Mucosa of descending colon (tissue), 3 donors: ENCODE measurements at regions not wholly inside any gene's neighbourhood (a gene's known extent, or its start where the extent isn't known, plus 50 kb on each side); places are given as distances from the start of the nearest gene placed in this dataset.

Experiments used
- ATAC-seq: fragments of 200-7000 bp; cut with Tn5 transposase; one replicate; pipeline ENCODE4 v1.9.1; 2020; ENCODE audit warnings: mild to moderate bottlenecking, moderate library complexity
- DNase-seq, 3 donors: peaks; one replicate each; pipeline ENCODE4 v3.0.0-alpha.2; 2020
- H3K36me3 ChIP-seq: fragments of 200-600 bp; one replicate; pipeline ENCODE4 v1.8.0; 2021; ENCODE audit warnings: low read depth, mild to moderate bottlenecking
- H3K4me1 ChIP-seq: fragments of 200-600 bp; one replicate; pipeline ENCODE4 v1.8.0; 2021; ENCODE audit warnings: low read depth, mild to moderate bottlenecking
- H3K4me3 ChIP-seq: fragments of 200-600 bp; one replicate; pipeline ENCODE4 v1.8.0; 2021; ENCODE audit warnings: mild to moderate bottlenecking
- H3K9me3 ChIP-seq: fragments of 200-600 bp; one replicate; pipeline ENCODE4 v1.8.0; 2021; ENCODE audit warnings: mild to moderate bottlenecking
- intact Hi-C, 2 donors: fragments of 100-400 bp; cut with DNase I in 1 of 2; cut with micrococcal nuclease in 1 of 2; formaldehyde crosslinking; loops; one replicate each; pipeline versions ENCODE4 v1.11.0 to v1.11.1; 2022; cut with DNase I, micrococcal nuclease
- TF ChIP-seq, protein P1 (sequence below): fragments of 200-600 bp; IDR thresholded peaks from one replicate; pipeline ENCODE4 v1.8.0; 2022; ENCODE audit warnings: antibody characterized with exemption, mild to moderate bottlenecking
- donor health status: DM: no; HTN: no; CAD: no; lungs with moderate emphysema.
- donor health status: DM: no; HTN: no; CAD: no.
- donor health status: DM: no; HTN: yes; CAD: no.

DNA sequence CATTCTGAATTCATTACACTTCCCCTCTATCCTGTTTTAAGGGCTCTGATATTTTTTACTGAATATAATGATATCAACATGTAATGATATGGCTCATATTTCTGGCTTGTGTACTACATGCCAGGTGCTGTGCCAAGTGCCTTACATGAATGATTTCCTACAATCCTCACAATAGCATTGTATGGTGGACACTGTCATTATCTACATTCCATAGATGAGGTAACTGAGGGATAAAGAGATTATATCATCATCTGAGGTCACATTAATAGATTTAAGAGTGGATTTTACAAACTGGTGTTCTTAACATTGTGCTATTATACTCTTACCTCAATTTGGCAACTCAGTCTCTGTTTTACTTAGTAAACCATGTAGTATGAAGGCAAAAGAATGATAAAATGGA lies 502.0 kb downstream of the LIG4 start:
- Histone ChIP-seq H3K36me3 (no peaks in the 10 kb centered on the region), H3K4me3 (no peak overlapping the region), H3K9me3 (no peaks in the 10 kb centered on the region), H3K4me1 (no peaks in the 10 kb centered on the region)
- DNase-seq (no peak), ATAC-seq (no peak)
- intact Hi-C loops: no loop called here
- TF ChIP-seq, protein P1, sequence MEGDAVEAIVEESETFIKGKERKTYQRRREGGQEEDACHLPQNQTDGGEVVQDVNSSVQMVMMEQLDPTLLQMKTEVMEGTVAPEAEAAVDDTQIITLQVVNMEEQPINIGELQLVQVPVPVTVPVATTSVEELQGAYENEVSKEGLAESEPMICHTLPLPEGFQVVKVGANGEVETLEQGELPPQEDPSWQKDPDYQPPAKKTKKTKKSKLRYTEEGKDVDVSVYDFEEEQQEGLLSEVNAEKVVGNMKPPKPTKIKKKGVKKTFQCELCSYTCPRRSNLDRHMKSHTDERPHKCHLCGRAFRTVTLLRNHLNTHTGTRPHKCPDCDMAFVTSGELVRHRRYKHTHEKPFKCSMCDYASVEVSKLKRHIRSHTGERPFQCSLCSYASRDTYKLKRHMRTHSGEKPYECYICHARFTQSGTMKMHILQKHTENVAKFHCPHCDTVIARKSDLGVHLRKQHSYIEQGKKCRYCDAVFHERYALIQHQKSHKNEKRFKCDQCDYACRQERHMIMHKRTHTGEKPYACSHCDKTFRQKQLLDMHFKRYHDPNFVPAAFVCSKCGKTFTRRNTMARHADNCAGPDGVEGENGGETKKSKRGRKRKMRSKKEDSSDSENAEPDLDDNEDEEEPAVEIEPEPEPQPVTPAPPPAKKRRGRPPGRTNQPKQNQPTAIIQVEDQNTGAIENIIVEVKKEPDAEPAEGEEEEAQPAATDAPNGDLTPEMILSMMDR: no peak

- TF ChIP-seq, protein P1: no peak
- H3K4me1 ChIP-seq: no peaks in the 10 kb centered on the region
- no peak overlapping the region for H3K4me3 ChIP-seq
- intact Hi-C loops: no loop called here
- no peaks in the 10 kb centered on the region for H3K36me3 ChIP-seq
- ATAC-seq (no peak), DNase-seq (no peak)
- H3K9me3 ChIP-seq: no peaks in the 10 kb centered on the region
Measured at GRCh38 chr13:107712145-107712860, 503.0 kb downstream of the LIG4 start.

GRCh38 chr13:107690181-107690580 lies 525.2 kb downstream of the LIG4 start:
- Histone ChIP-seq H3K9me3 (no peaks in the 10 kb centered on the region), H3K4me3 (no peak overlapping the region), H3K36me3 (no peaks in the 10 kb centered on the region), H3K4me1 (no peaks in the 10 kb centered on the region)
- intact Hi-C loops: no loop called here
- no peak for DNase-seq
- TF ChIP-seq, protein P1: no peak
- no peak for ATAC-seq

- Histone ChIP-seq H3K36me3 (no peaks in the 10 kb centered on the region), H3K4me1 (no peaks in the 10 kb centered on the region), H3K4me3 (no peak overlapping the region), H3K9me3 (no peaks in the 10 kb centered on the region)
- TF ChIP-seq, protein P1: no peak
- intact Hi-C loops: no loop called here
- DNase-seq (no peak), ATAC-seq (no peak)
Measured at GRCh38 chr13:107685876-107686275, 529.5 kb downstream of the LIG4 start.

- intact Hi-C loops: no loop called here
- Histone ChIP-seq H3K36me3 (no peaks in the 10 kb centered on the region), H3K9me3 (no peaks in the 10 kb centered on the region), H3K4me3 (no peak overlapping the region), H3K4me1 (no peaks in the 10 kb centered on the region)
- TF ChIP-seq, protein P1: no peak
- ATAC-seq: no peak
- DNase-seq: no peak
Measured at GRCh38 chr13:107681600-107681999, 533.7 kb downstream of the LIG4 start.

- Histone ChIP-seq H3K4me3 (no peak overlapping the region), H3K9me3 (no peaks in the 10 kb centered on the region), H3K4me1 (no peaks in the 10 kb centered on the region), H3K36me3 (no peaks in the 10 kb centered on the region)
- intact Hi-C loops: no loop called here
- ATAC-seq (no peak), DNase-seq (no peak)
- TF ChIP-seq, protein P1: no peak
Measured at GRCh38 chr13:107680115-107680514, 535.2 kb downstream of the LIG4 start.
